ENCODE measurements at regions not wholly inside any gene's neighbourhood (a gene's known extent, or its start where the extent isn't known, plus 50 kb on each side); places are given as distances from the start of the nearest gene placed in this dataset.

DNA sequence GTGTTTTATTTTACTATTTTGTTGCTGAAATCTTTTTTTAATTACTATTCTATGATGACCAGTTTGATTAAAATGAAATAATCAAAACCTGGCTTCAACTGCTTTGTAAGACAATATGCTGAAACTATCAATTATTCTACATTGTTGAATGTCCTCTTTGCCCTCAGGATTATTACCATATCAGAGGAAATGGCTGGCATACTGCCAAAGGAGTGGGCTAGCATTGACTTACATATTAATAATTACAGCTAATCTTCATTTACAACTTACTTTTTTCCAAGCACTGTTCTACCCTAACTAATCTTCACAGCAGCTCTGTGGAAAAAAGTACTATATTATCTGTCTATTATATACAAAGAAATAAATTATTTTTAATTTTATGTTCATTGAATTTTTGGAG is 560.5 kb downstream of the BCKDHB start:
- TF ChIP-seq TAF1 (IDR thresholded peaks at IDR 0.05; ENCODE audit: borderline replicate concordance, insufficient read depth, low read length) (no peak), POLR2AphosphoS5 (IDR thresholded peaks at IDR 0.05; ENCODE audit: low read depth, low read length) (no peak), SIN3A (IDR thresholded peaks at IDR 0.05; ENCODE audit: borderline replicate concordance, insufficient read depth, low read length) (no peak), FOXP2 (optimal IDR thresholded peaks at IDR 0.05; ENCODE audit: borderline replicate concordance, extremely low read depth, extremely low read length, insufficient read depth) (no peak)
- TF ChIP-seq, protein P1, sequence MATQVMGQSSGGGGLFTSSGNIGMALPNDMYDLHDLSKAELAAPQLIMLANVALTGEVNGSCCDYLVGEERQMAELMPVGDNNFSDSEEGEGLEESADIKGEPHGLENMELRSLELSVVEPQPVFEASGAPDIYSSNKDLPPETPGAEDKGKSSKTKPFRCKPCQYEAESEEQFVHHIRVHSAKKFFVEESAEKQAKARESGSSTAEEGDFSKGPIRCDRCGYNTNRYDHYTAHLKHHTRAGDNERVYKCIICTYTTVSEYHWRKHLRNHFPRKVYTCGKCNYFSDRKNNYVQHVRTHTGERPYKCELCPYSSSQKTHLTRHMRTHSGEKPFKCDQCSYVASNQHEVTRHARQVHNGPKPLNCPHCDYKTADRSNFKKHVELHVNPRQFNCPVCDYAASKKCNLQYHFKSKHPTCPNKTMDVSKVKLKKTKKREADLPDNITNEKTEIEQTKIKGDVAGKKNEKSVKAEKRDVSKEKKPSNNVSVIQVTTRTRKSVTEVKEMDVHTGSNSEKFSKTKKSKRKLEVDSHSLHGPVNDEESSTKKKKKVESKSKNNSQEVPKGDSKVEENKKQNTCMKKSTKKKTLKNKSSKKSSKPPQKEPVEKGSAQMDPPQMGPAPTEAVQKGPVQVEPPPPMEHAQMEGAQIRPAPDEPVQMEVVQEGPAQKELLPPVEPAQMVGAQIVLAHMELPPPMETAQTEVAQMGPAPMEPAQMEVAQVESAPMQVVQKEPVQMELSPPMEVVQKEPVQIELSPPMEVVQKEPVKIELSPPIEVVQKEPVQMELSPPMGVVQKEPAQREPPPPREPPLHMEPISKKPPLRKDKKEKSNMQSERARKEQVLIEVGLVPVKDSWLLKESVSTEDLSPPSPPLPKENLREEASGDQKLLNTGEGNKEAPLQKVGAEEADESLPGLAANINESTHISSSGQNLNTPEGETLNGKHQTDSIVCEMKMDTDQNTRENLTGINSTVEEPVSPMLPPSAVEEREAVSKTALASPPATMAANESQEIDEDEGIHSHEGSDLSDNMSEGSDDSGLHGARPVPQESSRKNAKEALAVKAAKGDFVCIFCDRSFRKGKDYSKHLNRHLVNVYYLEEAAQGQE (IDR thresholded peaks at IDR 0.05; ENCODE audit: insufficient read depth in 1 of 2, low read depth in 2 of 2, low read length in 2 of 2) = no peak

DNA sequence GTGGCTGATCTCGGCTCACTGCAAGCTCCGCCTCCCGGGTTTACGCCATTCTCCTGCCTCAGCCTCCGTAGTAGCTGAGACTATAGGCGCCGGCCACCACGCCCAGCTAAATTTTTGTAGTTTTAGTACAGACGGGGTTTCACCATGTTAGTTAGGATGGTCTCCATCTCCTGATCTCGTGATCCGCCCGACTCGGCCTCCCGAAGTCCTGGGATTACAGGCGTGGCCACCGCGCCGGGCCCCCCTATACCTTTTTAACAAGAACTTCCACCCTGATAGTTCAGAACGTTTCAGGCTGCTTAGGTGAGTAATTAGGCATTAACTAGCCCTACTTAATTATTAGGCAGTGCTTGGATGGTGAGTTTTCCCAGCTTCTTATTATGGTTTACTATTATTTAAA is 552.5 kb downstream of the BCKDHB start:
- no peak for TF ChIP-seq FOXP2 (optimal IDR thresholded peaks at IDR 0.05; ENCODE audit: borderline replicate concordance, extremely low read depth, extremely low read length, insufficient read depth)
- TF ChIP-seq POLR2AphosphoS5 (IDR thresholded peaks at IDR 0.05; ENCODE audit: low read depth, low read length) = no peak
- TF ChIP-seq SIN3A (IDR thresholded peaks at IDR 0.05; ENCODE audit: borderline replicate concordance, insufficient read depth, low read length) = no peak
- TF ChIP-seq, protein P1 (IDR thresholded peaks at IDR 0.05; ENCODE audit: insufficient read depth in 1 of 2, low read depth in 2 of 2, low read length in 2 of 2) = no peak
- no peak for TF ChIP-seq TAF1 (IDR thresholded peaks at IDR 0.05; ENCODE audit: borderline replicate concordance, insufficient read depth, low read length)

DNA sequence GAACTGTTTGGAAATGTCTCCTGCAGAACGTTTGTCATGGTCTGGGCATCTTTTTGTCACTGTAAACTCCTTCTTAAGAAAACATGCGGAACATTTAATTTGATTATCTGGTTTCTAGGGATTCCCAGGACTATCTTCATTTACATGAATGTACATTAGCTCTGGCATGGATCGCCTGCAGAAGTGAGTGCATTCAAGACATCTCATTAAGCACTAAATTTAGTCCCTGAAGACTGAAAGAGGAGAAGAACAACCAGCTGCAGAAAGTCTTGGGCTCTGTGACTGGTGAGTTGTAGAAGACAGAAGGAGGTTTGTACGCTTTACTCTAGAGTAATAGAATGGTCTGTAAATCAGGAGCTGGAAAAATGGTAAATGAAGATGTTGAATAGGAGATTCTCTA is 540.7 kb downstream of the BCKDHB start:
- TF ChIP-seq POLR2AphosphoS5 (IDR thresholded peaks at IDR 0.05; ENCODE audit: low read depth, low read length) = no peak
- TF ChIP-seq SIN3A (IDR thresholded peaks at IDR 0.05; ENCODE audit: borderline replicate concordance, insufficient read depth, low read length) = no peak
- TF ChIP-seq FOXP2 (optimal IDR thresholded peaks at IDR 0.05; ENCODE audit: borderline replicate concordance, extremely low read depth, extremely low read length, insufficient read depth) = no peak
- TF ChIP-seq, protein P1 (IDR thresholded peaks at IDR 0.05; ENCODE audit: insufficient read depth in 1 of 2, low read depth in 2 of 2, low read length in 2 of 2) = no peak
- TF ChIP-seq TAF1 (IDR thresholded peaks at IDR 0.05; ENCODE audit: borderline replicate concordance, insufficient read depth, low read length) = no peak

DNA sequence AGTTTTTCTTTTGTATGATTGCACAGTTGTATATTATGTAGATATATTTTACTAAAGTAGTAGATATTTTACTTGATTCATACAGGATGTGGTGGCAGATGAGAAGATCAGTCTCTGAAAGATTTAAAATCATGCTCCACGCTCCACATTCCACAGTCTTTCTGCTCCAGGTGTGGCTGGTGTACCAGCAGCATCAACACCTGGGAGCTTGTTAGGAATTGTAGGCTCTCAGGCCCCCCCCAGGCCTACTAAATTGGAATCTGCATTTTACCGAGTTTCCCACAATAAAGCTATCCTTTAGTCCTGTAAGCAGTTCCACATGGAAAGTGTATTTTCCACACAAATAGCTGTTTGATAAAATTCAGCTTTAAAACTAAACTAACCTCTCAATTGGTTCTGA is 537.4 kb downstream of the BCKDHB start:
- TF ChIP-seq SIN3A (IDR thresholded peaks at IDR 0.05; ENCODE audit: borderline replicate concordance, insufficient read depth, low read length) = no peak
- no peak for TF ChIP-seq FOXP2 (optimal IDR thresholded peaks at IDR 0.05; ENCODE audit: borderline replicate concordance, extremely low read depth, extremely low read length, insufficient read depth)
- TF ChIP-seq POLR2AphosphoS5 (IDR thresholded peaks at IDR 0.05; ENCODE audit: low read depth, low read length) = no peak
- TF ChIP-seq, protein P1 (IDR thresholded peaks at IDR 0.05; ENCODE audit: insufficient read depth in 1 of 2, low read depth in 2 of 2, low read length in 2 of 2) = no peak

DNA sequence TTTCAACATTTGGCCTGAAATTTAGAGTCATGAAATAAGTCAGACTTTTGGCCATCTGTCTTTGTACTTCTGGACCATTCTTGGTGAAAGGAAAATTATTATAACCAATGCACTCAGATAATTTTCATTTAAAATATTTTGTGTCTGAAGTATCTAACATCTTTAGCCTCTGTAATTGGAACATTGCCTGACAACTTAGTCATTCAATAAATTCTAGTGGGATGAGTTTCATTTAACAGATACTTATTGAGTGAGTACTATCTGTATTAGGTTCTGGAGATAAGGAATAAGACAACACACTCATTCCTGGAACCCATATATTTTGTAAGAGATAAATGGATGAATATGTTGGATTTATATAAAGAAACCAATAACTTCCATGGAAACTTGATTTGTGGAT is 536.0 kb downstream of the BCKDHB start:
- TF ChIP-seq FOXP2 (optimal IDR thresholded peaks at IDR 0.05; ENCODE audit: borderline replicate concordance, extremely low read depth, extremely low read length, insufficient read depth) (no peak), SIN3A (IDR thresholded peaks at IDR 0.05; ENCODE audit: borderline replicate concordance, insufficient read depth, low read length) (no peak), TAF1 (IDR thresholded peaks at IDR 0.05; ENCODE audit: borderline replicate concordance, insufficient read depth, low read length) (no peak), POLR2AphosphoS5 (IDR thresholded peaks at IDR 0.05; ENCODE audit: low read depth, low read length) (no peak)
- TF ChIP-seq, protein P1 (IDR thresholded peaks at IDR 0.05; ENCODE audit: insufficient read depth in 1 of 2, low read depth in 2 of 2, low read length in 2 of 2) = no peak

Data from PFSK-1 (cell line).